ENCODE measurements at regions not wholly inside any gene's neighbourhood (a gene's known extent, or its start where the extent isn't known, plus 50 kb on each side); places are given as distances from the start of the nearest gene placed in this dataset.

DNA sequence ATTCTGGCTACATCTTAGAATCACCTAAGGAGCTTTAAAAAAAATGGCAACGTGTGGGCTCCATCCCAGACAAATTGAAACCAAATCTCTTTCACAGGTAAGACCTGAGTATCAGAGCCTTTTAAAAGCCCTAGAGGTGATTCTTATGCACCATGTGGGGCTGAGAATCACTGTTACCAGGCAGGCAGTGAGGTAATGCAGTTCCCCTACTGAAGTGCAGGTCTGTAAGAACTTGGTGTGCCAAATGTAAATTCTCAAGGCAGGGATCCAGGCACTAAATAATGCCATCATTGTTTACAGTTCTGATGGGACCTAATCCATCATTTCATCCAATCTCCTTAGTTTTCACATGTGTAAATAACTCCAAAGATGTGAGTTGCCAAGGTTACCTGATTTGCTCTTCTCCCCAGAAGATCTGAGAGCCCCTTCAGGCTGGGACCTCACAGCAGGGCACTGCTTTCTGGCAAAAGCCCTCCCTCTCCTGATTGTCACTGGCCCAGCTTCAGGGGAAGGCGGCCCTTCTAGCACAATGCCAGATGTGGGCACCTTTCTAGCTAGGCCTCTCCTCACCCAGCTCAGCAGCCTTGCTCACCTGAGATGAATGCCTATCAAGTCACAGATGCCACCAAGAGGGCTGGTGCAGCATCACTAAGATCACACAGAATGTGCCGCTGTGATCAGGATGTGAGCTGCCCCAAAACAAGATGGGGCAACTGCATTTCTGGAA lies 73.6 kb upstream of the RGPD5 start:
- TF ChIP-seq POLR2A (IDR thresholded peaks at IDR 0.05): no peak
- TF ChIP-seq, protein P1, sequence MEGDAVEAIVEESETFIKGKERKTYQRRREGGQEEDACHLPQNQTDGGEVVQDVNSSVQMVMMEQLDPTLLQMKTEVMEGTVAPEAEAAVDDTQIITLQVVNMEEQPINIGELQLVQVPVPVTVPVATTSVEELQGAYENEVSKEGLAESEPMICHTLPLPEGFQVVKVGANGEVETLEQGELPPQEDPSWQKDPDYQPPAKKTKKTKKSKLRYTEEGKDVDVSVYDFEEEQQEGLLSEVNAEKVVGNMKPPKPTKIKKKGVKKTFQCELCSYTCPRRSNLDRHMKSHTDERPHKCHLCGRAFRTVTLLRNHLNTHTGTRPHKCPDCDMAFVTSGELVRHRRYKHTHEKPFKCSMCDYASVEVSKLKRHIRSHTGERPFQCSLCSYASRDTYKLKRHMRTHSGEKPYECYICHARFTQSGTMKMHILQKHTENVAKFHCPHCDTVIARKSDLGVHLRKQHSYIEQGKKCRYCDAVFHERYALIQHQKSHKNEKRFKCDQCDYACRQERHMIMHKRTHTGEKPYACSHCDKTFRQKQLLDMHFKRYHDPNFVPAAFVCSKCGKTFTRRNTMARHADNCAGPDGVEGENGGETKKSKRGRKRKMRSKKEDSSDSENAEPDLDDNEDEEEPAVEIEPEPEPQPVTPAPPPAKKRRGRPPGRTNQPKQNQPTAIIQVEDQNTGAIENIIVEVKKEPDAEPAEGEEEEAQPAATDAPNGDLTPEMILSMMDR (IDR thresholded peaks at IDR 0.05): no peak
